AG04449 (cell line): ENCODE measurements at regions not wholly inside any gene's neighbourhood (a gene's known extent, or its start where the extent isn't known, plus 50 kb on each side); places are given as distances from the start of the nearest gene placed in this dataset.

Source experiments
- CTCF ChIA-PET: fragments of 350-600 bp; formaldehyde crosslinking; extraction: SDS; loops from one replicate; lab custom pipeline; 2021; ENCODE audit warnings: antibody characterized with exemption; lab: Yijun Ruan, JAX
- POLR2A ChIA-PET: fragments of 400-600, 350-600 bp; formaldehyde crosslinking; extraction: SDS; loops from one replicate; lab custom pipeline; 2020; ENCODE audit warnings: antibody characterized with exemption, inconsistent platforms; lab: Yijun Ruan, JAX
- DNase-seq: peaks from one replicate; pipeline ENCODE4 v3.0.0-alpha.2; 2010; ENCODE audit warnings: low read depth, low spot score
- H3K4me3 ChIP-seq: 2 replicates; pipeline ENCODE4 v1.5.1; 2011; ENCODE audit warnings: low read depth, mild to moderate bottlenecking, control low read depth, low read length
- CTCF ChIP-seq: IDR thresholded peaks from one replicate; pipeline ENCODE4 v1.5.1; 2011; ENCODE audit warnings: mild to moderate bottlenecking, moderate library complexity, low read length, control low read depth, inconsistent platforms; ENCODE audit not compliant: insufficient read depth; ENCODE audit errors: missing control alignments

GRCh38 chr1:218847089-218847768, 326.4 kb upstream of the LYPLAL1 start:
- no peak for DNase-seq
- no peak overlapping the region for H3K4me3 ChIP-seq
- no peak for TF ChIP-seq CTCF
- POLR2A ChIA-PET: no interaction called here
- CTCF ChIA-PET: no interaction called here

- TF ChIP-seq CTCF: no peak
- CTCF ChIA-PET: no interaction called here
- POLR2A ChIA-PET: no interaction called here
- no peak for DNase-seq
- no peak overlapping the region for H3K4me3 ChIP-seq
These were observed 325.7 kb upstream of the LYPLAL1 start for GRCh38 chr1:218848009-218848408.

GRCh38 chr1:218850367-218850766, 323.3 kb upstream of the LYPLAL1 start:
- ChIA-PET CTCF (no interaction called here), POLR2A (no interaction called here)
- no peak for TF ChIP-seq CTCF
- H3K4me3 ChIP-seq: no peak overlapping the region
- no peak for DNase-seq

- CTCF ChIA-PET: no interaction called here
- no peak overlapping the region for H3K4me3 ChIP-seq
- POLR2A ChIA-PET: no interaction called here
- no peak for TF ChIP-seq CTCF
- no peak for DNase-seq
These were observed 322.1 kb upstream of the LYPLAL1 start for GRCh38 chr1:218851586-218851985.

- H3K4me3 ChIP-seq: no peak overlapping the region
- TF ChIP-seq CTCF: no peak
- POLR2A ChIA-PET: no interaction called here
- DNase-seq: no peak
- CTCF ChIA-PET: no interaction called here
These were observed 321.2 kb upstream of the LYPLAL1 start for GRCh38 chr1:218852527-218852926.

GRCh38 chr1:218863987-218864386, 309.7 kb upstream of the LYPLAL1 start:
- CTCF ChIA-PET: no interaction called here
- POLR2A ChIA-PET: no interaction called here
- H3K4me3 ChIP-seq: no peak overlapping the region
- DNase-seq: no peak
- TF ChIP-seq CTCF: no peak
